GM12873 (cell line): ENCODE measurements at regions not wholly inside any gene's neighbourhood (a gene's known extent, or its start where the extent isn't known, plus 50 kb on each side); places are given as distances from the start of the nearest gene placed in this dataset.

Experiments
- CTCF ChIP-seq: IDR thresholded peaks from 2 replicates; pipeline ENCODE4 v1.5.1; 2012; ENCODE audit warnings: low read depth, mild to moderate bottlenecking, moderate library complexity, low read length, control low read depth; ENCODE audit not compliant: insufficient read depth; ENCODE audit errors: missing control alignments

- no peak for TF ChIP-seq CTCF
Measured at GRCh38 chr1:201719812-201720521, 109.0 kb upstream of the IPO9 start.

GRCh38 chr1:201720522-201720844 is 108.5 kb upstream of the IPO9 start:
- TF ChIP-seq CTCF = no peak

- TF ChIP-seq CTCF = no peak
Measured at GRCh38 chr1:201721082-201722049, 107.6 kb upstream of the IPO9 start.

- no peak for TF ChIP-seq CTCF
Measured at GRCh38 chr1:201724039-201724765, 104.8 kb upstream of the IPO9 start.

- TF ChIP-seq CTCF = no peak
Measured at GRCh38 chr1:201724766-201725118, 104.2 kb upstream of the IPO9 start.

GRCh38 chr1:201726700-201727099 is 102.3 kb upstream of the IPO9 start:
- TF ChIP-seq CTCF = no peak

GRCh38 chr1:201728731-201729130 is 100.2 kb upstream of the IPO9 start:
- TF ChIP-seq CTCF = no peak
